ENCODE measurements at regions not wholly inside any gene's neighbourhood (a gene's known extent, or its start where the extent isn't known, plus 50 kb on each side); places are given as distances from the start of the nearest gene placed in this dataset.

DNA sequence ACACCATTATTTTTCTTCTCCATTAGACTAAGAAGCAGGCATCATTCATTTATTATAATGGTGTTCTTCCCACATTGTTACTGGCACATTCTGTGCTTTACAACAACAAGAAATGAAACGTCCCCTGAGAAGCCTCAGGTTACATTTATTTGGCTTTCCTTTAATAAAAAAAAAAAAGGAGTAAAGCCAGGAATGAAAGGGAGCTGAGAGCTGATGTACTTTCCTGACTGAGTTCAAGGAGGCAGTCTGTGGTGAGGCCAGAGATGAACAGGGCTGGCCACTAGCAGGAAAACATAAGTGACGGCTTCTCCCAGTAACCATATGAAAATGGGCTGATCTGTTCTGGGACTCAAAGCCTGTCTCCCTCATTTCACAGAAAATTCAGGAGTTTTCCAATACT, 742.1 kb downstream of the MAFB start:
- Histone ChIP-seq H2BK15ac (ENCODE audit: low read length) (no peak overlapping the region), H3K4me3 (ENCODE audit: extremely low read depth in 1 of 4, insufficient read depth in 2 of 4, low read depth in 3 of 4, low read length in 4 of 4) (no peak overlapping the region), H2BK20ac (ENCODE audit: low read length) (no peak overlapping the region), H3K27me3 (replicated peaks in 1 of 4; ENCODE audit: control insufficient read depth in 3 of 4, extremely low read depth in 1 of 4, insufficient read depth in 3 of 4, low read length in 3 of 4) (no peaks in the 10 kb centered on the region; a peak in 1 of 7 replicates), H3K14ac (ENCODE audit: insufficient read length) (no peak overlapping the region), H3K9me3 (ENCODE audit: insufficient read depth in 2 of 2, low read depth in 1 of 2, low read length in 1 of 2) (no peaks in the 10 kb centered on the region), H3K27ac (ENCODE audit: low read depth, low read length) (no peak overlapping the region), H3K79me2 (ENCODE audit: control insufficient read depth in 1 of 2, insufficient read depth in 2 of 2, low read length in 2 of 2) (0 out of 4 replicates have a peak, but pooled peaks cover 0 to 3% of the 10 kb centered on the region in 2 experiments), H4K8ac (ENCODE audit: extremely low read depth, insufficient read depth, low read length) (no peak overlapping the region), H3K4me2 (ENCODE audit: insufficient read depth in 1 of 2, low read depth in 2 of 2, low read length in 2 of 2) (no peak overlapping the region), H3K79me1 (ENCODE audit: low read depth, low read length) (no peaks in the 10 kb centered on the region), H3K18ac (ENCODE audit: extremely low read depth, low read length) (no peak overlapping the region), H3K23me2 (ENCODE audit: low read depth, low read length) (no peaks in the 10 kb centered on the region), H2AK5ac (ENCODE audit: low read depth, low read length) (no peak overlapping the region), H3K23ac (ENCODE audit: insufficient read length) (no peak overlapping the region), H3K36me3 (ENCODE audit: control insufficient read depth in 2 of 4, insufficient read depth in 4 of 4, low read length in 3 of 4) (no peaks in the 10 kb centered on the region; a peak in 1 of 8 replicates), H2BK5ac (ENCODE audit: low read depth, low read length) (no peak overlapping the region), H2BK12ac (ENCODE audit: low read depth, low read length) (no peak overlapping the region), H2AFZ (ENCODE audit: low read length) (no peak overlapping the region), H4K91ac (replicated peaks; ENCODE audit: insufficient read length, low read length) (no peak overlapping the region), H4K20me1 (replicated peaks in 1 of 2; ENCODE audit: control insufficient read depth in 1 of 2, insufficient read depth in 2 of 2, low read length in 2 of 2) (no peaks in the 10 kb centered on the region), H3K9ac (replicated peaks in 1 of 4; ENCODE audit: extremely low read depth in 1 of 4, low read depth in 3 of 4, low read length in 3 of 4) (no peak overlapping the region), H2BK120ac (replicated peaks; ENCODE audit: low read depth, low read length) (no peak overlapping the region), H3K4me1 (replicated peaks in 1 of 4; ENCODE audit: control insufficient read depth in 3 of 4, insufficient read depth in 4 of 4, low read length in 3 of 4) (no peaks in the 10 kb centered on the region), H4K5ac (ENCODE audit: insufficient read length, low read depth, low read length) (no peak overlapping the region), H3K4ac (replicated peaks; ENCODE audit: insufficient read length, low read depth, low read length) (no peak overlapping the region), H3K56ac (replicated peaks; ENCODE audit: insufficient read length, low read depth, low read length) (no peak overlapping the region)
- DNase-seq (ENCODE audit: low read depth in 1 of 2, low spot score in 2 of 2) = no peak
- POLR2A ChIA-PET (ENCODE audit: partially characterized antibody) = no interaction called here
- WGBS, 2 experiments (ENCODE audit: extremely low coverage in 1 of 2, insufficient coverage in 1 of 2, insufficient read length in 1 of 2, insufficient replicate concordance in 2 of 2, low coverage in 1 of 2, low lambda C conversion rate in 2 of 2, missing lambda C conversion rate in 1 of 2) = 77% methylated on average over 2 of the region's 2 CpGs; no CpG with 5 or more reads in 1 of the 2 experiments
- no peak for TF ChIP-seq CBX5 (IDR thresholded peaks at IDR 0.05; ENCODE audit: low read depth, low read length)
- TF ChIP-seq CEBPB (IDR thresholded peaks at IDR 0.05; ENCODE audit: low read depth, low read length) = no peak
- TF ChIP-seq SIX5 (IDR thresholded peaks at IDR 0.05; ENCODE audit: low read depth, low read length) = no peak
- TF ChIP-seq KDM4A (IDR thresholded peaks at IDR 0.05; ENCODE audit: low read depth, low read length, severe bottlenecking) = no peak
- TF ChIP-seq EGR1 (IDR thresholded peaks at IDR 0.05; ENCODE audit: borderline replicate concordance, low read depth, low read length) = no peak
- TF ChIP-seq PHF8 (conservative IDR thresholded peaks at IDR 0.05; ENCODE audit: low read depth, low read length) = no peak
- FAIRE-seq = no peak
- CTCF ChIA-PET (ENCODE audit: partially characterized antibody) = interaction anchor here (0.7 kb wide), 2 partner anchors 46 to 73 kb away, joined by 3 to 4 read pairs; no protein-coding TSS in a partner anchor
